ENCODE measurements at regions not wholly inside any gene's neighbourhood (a gene's known extent, or its start where the extent isn't known, plus 50 kb on each side); places are given as distances from the start of the nearest gene placed in this dataset.
"Not testable (repeated sequence)": the region's sequence is repeated elsewhere in the genome, so short reads cannot be mapped to it uniquely, and the experiment has no call there.

DNA sequence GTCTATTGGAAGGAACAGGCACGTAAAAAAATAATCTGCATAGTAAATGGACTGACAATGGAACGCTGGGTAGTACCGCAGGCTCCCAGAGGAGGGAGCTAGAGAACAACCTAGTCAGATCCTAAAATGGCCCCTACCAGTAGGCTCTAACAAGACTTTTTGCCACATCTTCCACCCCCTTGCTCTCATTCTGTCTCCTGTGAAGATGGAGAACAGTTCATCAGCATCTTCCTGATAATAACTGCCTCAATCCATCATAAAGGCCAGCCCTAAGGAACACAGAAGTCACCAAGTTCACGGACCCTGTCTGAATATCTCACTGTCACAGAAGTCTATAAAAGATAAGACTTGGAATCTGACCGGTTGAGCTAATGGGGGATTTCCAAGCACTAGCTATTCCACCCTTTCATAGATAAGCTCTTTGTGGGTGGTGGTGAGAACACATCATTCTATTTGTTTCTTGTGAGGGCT is 133.4 kb downstream of the SLC1A3 start:
- TF ChIP-seq, protein P1, sequence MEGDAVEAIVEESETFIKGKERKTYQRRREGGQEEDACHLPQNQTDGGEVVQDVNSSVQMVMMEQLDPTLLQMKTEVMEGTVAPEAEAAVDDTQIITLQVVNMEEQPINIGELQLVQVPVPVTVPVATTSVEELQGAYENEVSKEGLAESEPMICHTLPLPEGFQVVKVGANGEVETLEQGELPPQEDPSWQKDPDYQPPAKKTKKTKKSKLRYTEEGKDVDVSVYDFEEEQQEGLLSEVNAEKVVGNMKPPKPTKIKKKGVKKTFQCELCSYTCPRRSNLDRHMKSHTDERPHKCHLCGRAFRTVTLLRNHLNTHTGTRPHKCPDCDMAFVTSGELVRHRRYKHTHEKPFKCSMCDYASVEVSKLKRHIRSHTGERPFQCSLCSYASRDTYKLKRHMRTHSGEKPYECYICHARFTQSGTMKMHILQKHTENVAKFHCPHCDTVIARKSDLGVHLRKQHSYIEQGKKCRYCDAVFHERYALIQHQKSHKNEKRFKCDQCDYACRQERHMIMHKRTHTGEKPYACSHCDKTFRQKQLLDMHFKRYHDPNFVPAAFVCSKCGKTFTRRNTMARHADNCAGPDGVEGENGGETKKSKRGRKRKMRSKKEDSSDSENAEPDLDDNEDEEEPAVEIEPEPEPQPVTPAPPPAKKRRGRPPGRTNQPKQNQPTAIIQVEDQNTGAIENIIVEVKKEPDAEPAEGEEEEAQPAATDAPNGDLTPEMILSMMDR (IDR thresholded peaks at IDR 0.05) = peak; percentile 81
- Histone ChIP-seq H3K36me3 (no peaks in the 10 kb centered on the region), H3K27ac (no peak overlapping the region), H3K4me1 (ENCODE audit: control insufficient read depth in 1 of 2, insufficient read depth in 1 of 2, low read depth in 1 of 2, low read length in 1 of 2) (peaks cover 9 to 10% of the 10 kb centered on the region in 2 experiments), H3K27me3 (peaks cover 26% of the 10 kb centered on the region), H3K9me3 (no peaks in the 10 kb centered on the region), H3K4me3 (ENCODE audit: low read depth in 1 of 2, low read length in 1 of 2) (no peak overlapping the region)

DNA sequence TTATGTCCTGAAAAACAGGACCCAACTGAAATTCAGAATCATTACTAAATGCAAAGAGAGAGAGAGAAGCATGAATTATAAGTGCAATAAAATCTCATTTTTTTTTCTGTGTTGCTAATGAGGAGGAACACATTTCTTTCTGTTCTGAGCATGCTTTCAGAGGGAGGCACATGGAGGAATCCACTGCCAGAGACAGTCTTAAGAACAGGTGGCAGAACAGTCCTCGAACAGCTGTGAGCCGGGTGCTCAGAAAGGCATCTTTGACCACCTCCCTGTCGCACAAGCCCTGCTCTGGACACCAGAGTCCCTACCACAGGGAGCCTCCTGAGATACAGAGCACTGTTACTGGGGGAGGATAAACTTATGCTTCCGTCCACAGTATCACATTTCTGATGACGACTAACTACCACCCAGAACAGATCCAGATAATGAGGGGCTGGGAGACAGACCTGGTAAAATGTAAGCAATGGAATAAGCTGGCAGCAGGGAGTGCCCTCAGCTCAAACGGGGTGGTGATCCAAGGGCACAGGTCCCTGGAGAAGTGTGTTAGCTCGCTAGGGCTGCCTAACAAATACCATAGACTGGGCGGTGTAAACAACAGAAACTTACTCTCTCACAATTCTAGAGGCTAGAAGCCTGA is 134.0 kb downstream of the SLC1A3 start:
- H3K27ac ChIP-seq = no peak overlapping the region
- H3K9me3 ChIP-seq = no peaks in the 10 kb centered on the region
- no peaks in the 10 kb centered on the region for H3K36me3 ChIP-seq
- no peak overlapping the region for H3K4me3 ChIP-seq (ENCODE audit: low read depth in 1 of 2, low read length in 1 of 2)
- TF ChIP-seq, protein P1 (IDR thresholded peaks at IDR 0.05) = no peak
- H3K4me1 ChIP-seq (ENCODE audit: control insufficient read depth in 1 of 2, insufficient read depth in 1 of 2, low read depth in 1 of 2, low read length in 1 of 2) = peaks cover 15 to 16% of the 10 kb centered on the region in 2 experiments
- H3K27me3 ChIP-seq = peaks cover 32% of the 10 kb centered on the region

DNA sequence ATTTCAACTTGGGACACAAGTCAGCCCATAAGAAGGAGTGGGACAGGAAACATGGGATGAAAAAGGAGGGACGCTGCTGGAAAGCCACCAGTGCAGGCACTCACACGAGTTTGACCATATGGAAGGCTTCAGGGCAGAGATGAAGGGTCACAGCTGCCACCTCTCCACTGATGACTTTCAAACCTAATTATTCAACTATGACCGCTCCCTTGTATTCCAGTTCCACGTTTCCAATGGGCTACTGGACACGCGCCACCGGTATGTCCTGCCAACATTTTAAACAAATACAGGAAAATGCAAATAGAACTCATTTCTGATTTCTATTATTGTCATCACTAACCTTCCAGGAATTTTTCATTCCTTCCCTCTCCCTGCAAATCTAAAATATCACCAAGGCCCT is 134.7 kb downstream of the SLC1A3 start:
- Histone ChIP-seq H3K4me3 (ENCODE audit: low read depth in 1 of 2, low read length in 1 of 2) (no peak overlapping the region), H3K4me1 (ENCODE audit: control insufficient read depth in 1 of 2, insufficient read depth in 1 of 2, low read depth in 1 of 2, low read length in 1 of 2) (peaks cover 19 to 20% of the 10 kb centered on the region in 2 experiments), H3K9me3 (no peaks in the 10 kb centered on the region), H3K36me3 (no peaks in the 10 kb centered on the region), H3K27ac (no peak overlapping the region), H3K27me3 (peaks cover 37% of the 10 kb centered on the region)
- TF ChIP-seq, protein P1 (IDR thresholded peaks at IDR 0.05) = no peak

DNA sequence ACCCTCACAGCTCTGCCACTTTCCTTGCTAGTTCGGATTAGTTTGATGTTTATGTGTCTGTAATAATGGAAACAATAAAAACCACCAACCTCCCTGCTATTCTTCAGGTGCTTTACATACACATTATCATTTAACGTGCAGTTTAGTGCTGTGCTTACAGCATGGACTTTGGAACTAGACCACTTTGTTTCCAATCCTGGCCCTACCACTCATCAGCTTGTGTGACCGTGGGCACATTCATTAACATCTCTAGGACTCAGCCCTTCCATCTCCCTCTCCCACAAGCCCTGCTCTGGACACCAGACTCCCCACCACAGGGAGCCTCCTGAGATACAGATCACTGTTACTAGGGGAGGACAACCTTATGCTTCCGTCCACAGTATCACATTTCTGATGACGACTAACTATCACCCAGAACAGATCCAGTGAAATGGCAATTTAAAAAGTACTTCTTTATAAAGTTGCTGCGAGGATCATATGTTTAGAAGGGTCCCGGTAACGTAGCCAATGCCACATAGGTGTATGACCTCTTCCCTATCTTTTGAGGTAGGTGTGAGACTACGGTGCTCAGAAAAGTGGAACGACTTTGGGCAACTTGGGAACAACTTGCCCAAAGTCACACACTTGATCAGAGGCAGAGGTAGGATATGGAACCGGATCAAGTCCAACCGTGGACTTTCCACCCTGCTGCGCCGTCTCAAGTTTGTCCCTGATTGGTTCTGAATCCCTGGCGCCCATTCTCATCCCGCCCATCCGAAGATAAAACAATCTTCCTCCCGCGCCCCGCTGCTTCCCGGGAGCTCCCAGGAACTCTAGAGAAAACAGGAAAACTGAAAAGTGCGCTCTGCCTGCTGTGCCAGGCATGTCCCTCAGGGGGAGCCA is 132.4 kb upstream of the NIPBL start:
- no peaks in the 10 kb centered on the region for H3K36me3 ChIP-seq
- TF ChIP-seq, protein P1 (IDR thresholded peaks at IDR 0.05) = no peak
- no peaks in the 10 kb centered on the region for H3K9me3 ChIP-seq
- peaks cover 55% of the 10 kb centered on the region for H3K27me3 ChIP-seq
- no peak overlapping the region for H3K27ac ChIP-seq
- H3K4me1 ChIP-seq (ENCODE audit: control insufficient read depth in 1 of 2, insufficient read depth in 1 of 2, low read depth in 1 of 2, low read length in 1 of 2) = peaks cover 19 to 20% of the 10 kb centered on the region in 2 experiments
- H3K4me3 ChIP-seq (ENCODE audit: low read depth in 1 of 2, low read length in 1 of 2) = peak overlapping the region; percentile 28 to 61

DNA sequence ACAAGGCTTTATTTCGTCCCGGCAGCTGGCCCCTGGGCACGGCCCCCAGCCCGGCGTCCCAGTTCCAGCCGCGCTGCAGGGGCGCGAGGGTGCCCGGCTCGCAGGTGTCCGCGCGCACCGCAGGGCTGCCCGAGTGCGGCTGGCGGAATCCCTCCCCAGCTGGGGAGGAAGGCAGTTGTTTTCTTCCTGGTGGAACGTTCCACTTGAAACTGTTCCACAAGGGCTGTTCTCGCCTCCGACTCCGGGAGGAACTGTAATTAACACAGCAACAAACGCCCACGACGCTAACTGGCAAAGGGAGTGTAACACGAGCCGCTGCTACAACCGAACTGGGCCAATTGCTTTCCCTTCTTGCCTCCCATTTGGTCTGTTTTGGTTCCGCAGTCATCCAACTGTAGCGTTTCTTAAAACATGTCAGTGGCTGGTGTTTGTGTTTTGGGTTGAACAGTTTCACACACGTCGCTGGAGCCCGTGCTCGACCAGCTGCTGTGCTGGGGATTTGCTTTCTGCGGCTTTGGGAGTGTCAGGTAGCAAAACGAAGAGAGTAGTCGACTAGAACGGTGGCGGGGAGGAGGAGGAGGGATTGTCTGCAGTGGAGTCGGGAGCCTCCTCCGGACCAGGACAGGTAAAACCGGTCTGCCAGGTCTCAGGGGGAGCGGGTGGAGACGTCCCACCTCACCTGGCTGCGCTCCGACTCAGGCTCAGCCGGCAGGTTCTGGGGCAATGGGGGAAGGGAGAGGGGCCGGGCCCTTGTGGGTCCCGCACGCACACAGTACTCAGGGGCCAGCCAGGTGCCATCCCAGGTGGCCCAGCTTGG is 131.6 kb upstream of the NIPBL start:
- TF ChIP-seq, protein P1 (IDR thresholded peaks at IDR 0.05) = no peak
- Histone ChIP-seq H3K27me3 (peaks cover 62% of the 10 kb centered on the region), H3K27ac (no peak overlapping the region), H3K9me3 (no peaks in the 10 kb centered on the region), H3K4me3 (ENCODE audit: low read depth in 1 of 2, low read length in 1 of 2) (peak overlapping the region; percentile 28 to 61), H3K36me3 (no peaks in the 10 kb centered on the region), H3K4me1 (ENCODE audit: control insufficient read depth in 1 of 2, insufficient read depth in 1 of 2, low read depth in 1 of 2, low read length in 1 of 2) (peaks cover 17 to 19% of the 10 kb centered on the region in 2 experiments)

DNA sequence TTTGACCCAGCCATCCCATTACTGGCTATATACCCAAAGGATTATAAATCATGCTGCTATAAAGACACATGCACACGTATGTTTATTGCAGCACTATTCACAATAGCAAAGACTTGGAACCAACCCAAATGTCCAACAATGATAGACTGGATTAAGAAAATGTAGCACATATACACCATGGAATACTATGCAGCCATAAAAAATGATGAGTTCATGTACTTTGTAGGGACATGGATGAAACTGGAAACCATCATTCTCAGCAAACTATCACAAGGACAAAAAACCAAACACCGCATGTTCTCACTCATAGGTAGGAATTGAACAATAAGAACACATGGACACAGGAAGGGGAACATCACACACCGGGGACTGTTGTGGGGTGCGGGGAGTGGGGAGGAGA is 128.8 kb upstream of the NIPBL start:
- Histone ChIP-seq H3K4me1 (ENCODE audit: control insufficient read depth in 1 of 2, insufficient read depth in 1 of 2, low read depth in 1 of 2, low read length in 1 of 2) (peaks cover 17 to 19% of the 10 kb centered on the region in 2 experiments), H3K27me3 (peaks cover 73% of the 10 kb centered on the region)
- H3K36me3 ChIP-seq; H3K27ac ChIP-seq; H3K4me3 ChIP-seq (ENCODE audit: low read depth in 1 of 2, low read length in 1 of 2); H3K9me3 ChIP-seq: not testable (repeated sequence)
